Transverse colon (tissue), 4 donors: ENCODE measurements at regions not wholly inside any gene's neighbourhood (a gene's known extent, or its start where the extent isn't known, plus 50 kb on each side); places are given as distances from the start of the nearest gene placed in this dataset.

ENCODE experiments used
- EP300 ChIP-seq: sonication (generic); formaldehyde crosslinking; IDR thresholded peaks from one replicate; pipeline ENCODE4 v1.6.1; 2017; ENCODE audit warnings: antibody characterized with exemption, low read depth
- POLR2A ChIP-seq: fragments of 450-650 bp; IDR thresholded peaks from one replicate; pipeline ENCODE4 v1.6.1; 2016; ENCODE audit warnings: antibody characterized with exemption, mild to moderate bottlenecking, moderate library complexity
- POLR2AphosphoS5 ChIP-seq, 3 donors: sonication (generic); formaldehyde crosslinking; IDR thresholded peaks; one replicate each; pipeline ENCODE4 v1.6.1; 2016; ENCODE audit warnings: antibody characterized with exemption in 3 of 3
- TF ChIP-seq, protein P1 (sequence below), 5 experiments: fragments of 200-600 bp in 3 of 5; fragments of 450-650 bp in 2 of 5; sonication (generic) in 3 of 5; IDR thresholded peaks; 1 replicate in 2 of 5; 2 replicates in 3 of 5; pipeline ENCODE4 v1.5.1; 2016 to 2017; ENCODE audit warnings: antibody characterized with exemption in 5 of 5, inconsistent platforms in 3 of 5, mild to moderate bottlenecking in 2 of 5, moderate library complexity in 1 of 5

DNA sequence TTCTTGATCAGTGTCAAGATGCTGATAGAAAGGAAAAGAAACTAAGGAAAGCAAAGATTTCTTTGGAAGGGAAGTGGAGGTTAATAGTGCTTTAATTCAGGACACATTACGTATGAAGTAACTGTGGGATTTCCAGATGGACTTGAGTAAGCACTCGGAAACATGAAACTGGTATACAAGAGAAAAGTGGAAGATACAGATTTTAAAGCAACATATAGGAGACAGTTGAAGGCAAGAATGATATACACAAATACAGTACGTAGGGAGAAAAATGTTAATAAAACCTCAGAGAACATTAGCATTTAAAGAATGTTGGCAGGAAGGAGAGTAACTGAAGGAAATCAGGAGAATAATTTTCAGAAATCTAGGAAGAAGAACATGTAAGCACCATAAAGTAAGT is 730.9 kb upstream of the ADGRL2 start:
- TF ChIP-seq, protein P1, sequence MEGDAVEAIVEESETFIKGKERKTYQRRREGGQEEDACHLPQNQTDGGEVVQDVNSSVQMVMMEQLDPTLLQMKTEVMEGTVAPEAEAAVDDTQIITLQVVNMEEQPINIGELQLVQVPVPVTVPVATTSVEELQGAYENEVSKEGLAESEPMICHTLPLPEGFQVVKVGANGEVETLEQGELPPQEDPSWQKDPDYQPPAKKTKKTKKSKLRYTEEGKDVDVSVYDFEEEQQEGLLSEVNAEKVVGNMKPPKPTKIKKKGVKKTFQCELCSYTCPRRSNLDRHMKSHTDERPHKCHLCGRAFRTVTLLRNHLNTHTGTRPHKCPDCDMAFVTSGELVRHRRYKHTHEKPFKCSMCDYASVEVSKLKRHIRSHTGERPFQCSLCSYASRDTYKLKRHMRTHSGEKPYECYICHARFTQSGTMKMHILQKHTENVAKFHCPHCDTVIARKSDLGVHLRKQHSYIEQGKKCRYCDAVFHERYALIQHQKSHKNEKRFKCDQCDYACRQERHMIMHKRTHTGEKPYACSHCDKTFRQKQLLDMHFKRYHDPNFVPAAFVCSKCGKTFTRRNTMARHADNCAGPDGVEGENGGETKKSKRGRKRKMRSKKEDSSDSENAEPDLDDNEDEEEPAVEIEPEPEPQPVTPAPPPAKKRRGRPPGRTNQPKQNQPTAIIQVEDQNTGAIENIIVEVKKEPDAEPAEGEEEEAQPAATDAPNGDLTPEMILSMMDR (IDR thresholded peaks at IDR 0.05): no peak
- TF ChIP-seq EP300 (no peak), POLR2A (no peak), POLR2AphosphoS5 (IDR thresholded peaks at IDR 0.05) (no peak)
